ENCODE measurements at regions not wholly inside any gene's neighbourhood (a gene's known extent, or its start where the extent isn't known, plus 50 kb on each side); places are given as distances from the start of the nearest gene placed in this dataset.

DNA sequence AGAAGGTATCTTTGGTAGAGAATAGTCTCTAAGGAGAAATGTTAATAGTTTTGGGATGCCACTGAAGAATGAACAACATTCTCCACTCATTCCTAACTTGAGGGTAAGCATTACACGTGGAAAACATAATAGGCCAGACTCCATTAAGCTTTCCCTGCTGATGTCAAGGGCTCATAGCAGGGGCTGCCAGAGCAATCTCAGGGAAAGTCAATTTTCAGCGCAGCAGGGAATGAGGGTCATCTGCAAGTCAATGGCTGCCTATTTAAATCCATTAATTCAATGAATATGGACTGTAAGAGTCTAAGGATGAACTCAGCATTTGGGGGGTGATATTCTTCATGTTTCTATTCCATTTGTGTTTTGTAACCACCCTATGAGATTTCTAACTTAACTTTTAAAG, 144.2 kb upstream of the ARL4C start:
- DNase-seq (ENCODE audit: low spot score) = no peak

DNA sequence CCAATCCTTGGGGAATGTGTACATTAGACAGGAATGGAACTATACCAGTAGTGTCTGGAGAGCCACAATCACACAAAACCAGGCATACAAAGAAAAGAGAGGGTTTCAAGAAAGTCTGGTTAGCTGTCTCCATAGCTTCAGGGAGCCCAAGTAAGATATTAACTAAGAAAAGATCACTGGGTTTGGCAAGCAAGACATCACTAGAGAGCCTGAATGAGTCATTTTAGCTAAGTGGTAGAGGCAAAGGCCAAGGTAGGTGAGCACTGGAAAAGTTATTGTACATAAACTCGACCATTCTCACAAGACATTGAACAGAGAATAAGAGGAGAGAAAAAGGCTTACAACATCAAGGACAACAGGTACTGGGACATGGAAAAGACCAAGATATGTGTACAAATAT, 143.8 kb upstream of the ARL4C start:
- DNase-seq (ENCODE audit: low spot score) = no peak

- DNase-seq (ENCODE audit: low spot score) = no peak
Observed at GRCh38 chr2:234638966-234639365, 142.1 kb upstream of the ARL4C start.

GRCh38 chr2:234635284-234635683, 138.4 kb upstream of the ARL4C start:
- no peak for DNase-seq (ENCODE audit: low spot score)

- DNase-seq (ENCODE audit: low spot score) = no peak
Observed at GRCh38 chr2:234633581-234634230, 136.8 kb upstream of the ARL4C start.

- DNase-seq (ENCODE audit: low spot score) = no peak
Observed at GRCh38 chr2:234632527-234633391, 135.9 kb upstream of the ARL4C start.

DNA sequence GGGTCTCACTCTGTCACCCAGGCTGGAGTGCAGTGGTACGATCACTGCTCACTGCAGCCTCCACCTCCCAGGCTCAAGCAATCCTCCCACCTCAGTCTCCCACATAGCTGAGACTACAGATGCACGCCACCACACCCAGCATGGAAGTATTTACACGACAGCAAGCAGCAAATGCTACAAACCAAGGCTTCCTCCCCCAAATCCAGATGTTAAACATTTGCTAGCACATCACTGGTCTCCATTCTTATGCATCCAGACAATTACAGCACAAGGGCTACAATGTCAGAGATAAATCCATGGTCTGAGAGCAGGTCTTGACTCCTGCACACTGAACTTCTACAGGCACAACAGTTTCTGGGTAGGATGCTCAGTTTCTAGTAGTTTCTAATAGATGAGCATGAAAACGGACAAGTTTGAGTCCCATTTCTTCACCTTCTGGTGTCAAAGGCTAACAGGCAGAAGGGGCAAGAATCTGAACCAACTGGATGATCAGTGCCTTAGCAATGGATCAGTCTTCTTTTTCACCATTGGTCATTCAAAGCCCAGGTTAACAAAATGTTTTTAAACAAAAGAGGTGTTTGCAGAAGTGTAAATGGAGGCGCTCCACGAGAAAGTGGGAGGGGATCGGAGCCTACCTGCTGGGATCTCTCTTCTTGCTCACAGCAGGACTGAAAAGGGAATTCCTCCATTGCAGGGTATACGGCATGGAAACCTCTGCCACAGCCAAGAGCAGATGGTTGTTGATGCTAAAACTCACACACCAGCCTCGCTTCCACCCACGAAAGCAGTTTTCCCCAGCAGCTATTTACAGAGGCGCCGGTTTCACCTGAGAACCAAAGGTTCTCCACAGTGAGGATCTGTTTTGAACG, 135.0 kb upstream of the ARL4C start:
- DNase-seq (ENCODE audit: low spot score) = no peak

- no peak for DNase-seq (ENCODE audit: low spot score)
Observed at GRCh38 chr2:234630801-234631261, 133.9 kb upstream of the ARL4C start.

DNA sequence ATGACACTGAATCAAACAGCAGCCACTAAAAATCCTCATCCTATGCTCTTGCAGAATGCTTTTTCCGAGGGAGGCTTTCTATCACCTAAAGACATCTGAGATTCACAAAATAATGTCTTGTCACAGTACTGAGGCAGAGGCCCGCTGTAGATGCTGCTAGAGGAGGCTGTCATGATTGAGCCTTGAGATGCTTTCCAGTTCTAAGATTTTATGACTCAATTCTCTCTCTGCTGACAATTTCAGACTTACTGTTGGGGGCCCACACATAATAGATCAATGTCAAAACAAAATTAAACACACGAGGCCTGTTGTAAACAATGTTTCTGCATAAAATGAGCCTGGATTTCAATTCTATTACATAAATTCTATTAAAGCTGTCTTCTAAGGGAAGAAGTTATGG, 132.7 kb upstream of the ARL4C start:
- DNase-seq (ENCODE audit: low spot score) = no peak

GRCh38 chr2:234628953-234629352, 132.1 kb upstream of the ARL4C start:
- DNase-seq (ENCODE audit: low spot score) = no peak

DNA sequence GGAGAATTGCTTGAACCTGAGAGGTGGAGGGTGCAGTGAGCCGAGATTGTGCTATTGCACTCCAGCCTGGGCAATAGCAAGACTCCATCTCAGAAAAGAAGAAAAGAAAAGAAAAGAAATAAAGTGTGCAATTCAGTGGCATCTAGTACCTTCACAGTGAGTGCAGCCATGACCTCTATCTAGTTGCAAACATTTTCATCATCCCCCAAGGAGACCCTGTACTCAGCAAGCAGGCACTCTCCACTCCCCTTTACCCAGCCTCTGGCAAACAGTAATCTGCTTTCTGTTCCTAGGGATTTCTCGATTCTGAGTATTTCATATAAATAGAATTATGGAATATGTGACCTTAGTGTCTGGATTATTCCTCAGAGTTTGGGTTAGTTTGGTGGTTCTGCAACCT, 130.4 kb upstream of the ARL4C start:
- DNase-seq (ENCODE audit: low spot score) = no peak

DNA sequence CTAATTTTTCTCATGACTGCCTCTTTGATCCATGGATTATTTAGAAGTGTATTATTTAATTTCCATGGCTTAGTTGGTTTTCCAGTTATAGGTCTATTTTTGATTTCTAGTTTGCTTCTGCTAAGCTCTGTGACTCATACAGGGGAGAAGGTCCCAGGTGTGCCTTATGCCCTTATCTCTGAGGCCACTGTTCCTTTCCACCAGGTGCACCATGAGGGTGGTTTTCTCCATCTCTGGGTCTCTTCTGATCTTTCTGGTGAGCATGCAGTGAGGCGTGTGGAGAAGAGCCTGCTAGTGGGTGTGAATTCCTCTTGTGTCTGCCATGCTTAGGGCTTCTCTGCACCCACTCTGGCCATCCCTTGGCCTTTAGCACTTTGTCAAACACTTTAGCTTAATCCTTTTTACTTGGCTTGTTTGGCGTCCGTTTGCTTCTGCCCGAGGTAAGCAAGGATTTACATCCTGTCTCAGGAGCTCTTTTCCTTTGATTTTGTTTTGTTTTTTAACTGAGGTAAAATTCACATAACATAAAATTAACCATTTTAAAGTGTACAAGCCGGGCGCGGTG, 129.8 kb upstream of the ARL4C start:
- no peak for DNase-seq (ENCODE audit: low spot score)

- DNase-seq (ENCODE audit: low spot score) = no peak
Observed at GRCh38 chr2:234625626-234626250, 128.9 kb upstream of the ARL4C start.

GRCh38 chr2:234623521-234623991, 126.7 kb upstream of the ARL4C start:
- no peak for DNase-seq (ENCODE audit: low spot score)

- DNase-seq (ENCODE audit: low spot score) = no peak
Observed at GRCh38 chr2:234621120-234621519, 124.2 kb upstream of the ARL4C start.

GRCh38 chr2:234620018-234620417, 123.1 kb upstream of the ARL4C start:
- DNase-seq (ENCODE audit: low spot score) = no peak

- DNase-seq (ENCODE audit: low spot score) = no peak
Observed at GRCh38 chr2:234615643-234616356, 118.9 kb upstream of the ARL4C start.

GRCh38 chr2:234611209-234611608, 114.3 kb upstream of the ARL4C start:
- DNase-seq (ENCODE audit: low spot score) = no peak

- DNase-seq (ENCODE audit: low spot score) = no peak
Observed at GRCh38 chr2:234608946-234609345, 112.1 kb upstream of the ARL4C start.

DNA sequence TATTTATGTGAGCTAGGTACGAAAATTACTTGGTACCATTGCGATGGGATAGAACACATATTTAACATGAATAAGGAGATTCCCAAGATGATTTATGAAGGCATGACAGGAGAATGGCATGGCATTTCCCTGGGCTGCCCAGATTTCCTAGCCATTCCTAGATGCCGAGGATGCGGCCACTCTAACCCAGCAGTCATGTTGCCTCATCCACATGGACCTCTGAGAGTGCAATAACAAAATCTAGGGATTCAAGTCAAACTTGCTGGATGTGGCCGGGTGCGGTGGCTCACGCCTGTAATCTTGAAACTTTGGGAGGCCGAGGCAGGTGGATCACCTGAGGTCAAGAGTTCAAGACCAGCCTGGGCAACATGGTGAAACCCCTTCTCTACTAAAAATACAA, 110.8 kb upstream of the ARL4C start:
- DNase-seq (ENCODE audit: low spot score) = no peak
